Lower leg skin (tissue), 3 donors: ENCODE measurements at regions not wholly inside any gene's neighbourhood (a gene's known extent, or its start where the extent isn't known, plus 50 kb on each side); places are given as distances from the start of the nearest gene placed in this dataset.

Experiments
- CTCF ChIP-seq, 3 donors: fragments of 450-650 bp; IDR thresholded peaks; one replicate each; pipeline ENCODE4 v1.5.1; 2016; ENCODE audit warnings: antibody characterized with exemption in 3 of 3, mild to moderate bottlenecking in 3 of 3, moderate library complexity in 2 of 3
- POLR2A ChIP-seq, 2 donors: fragments of 450-650 bp; IDR thresholded peaks; one replicate each; pipeline ENCODE4 v1.6.1; 2016 to 2017; ENCODE audit warnings: antibody characterized with exemption in 2 of 2, mild to moderate bottlenecking in 1 of 2, moderate library complexity in 1 of 2

GRCh38 chr1:221327954-221328353 is 413.9 kb downstream of the DUSP10 start:
- no peak for TF ChIP-seq CTCF (IDR thresholded peaks at IDR 0.05)
- no peak for TF ChIP-seq POLR2A (IDR thresholded peaks at IDR 0.05)
